ENCODE measurements at regions not wholly inside any gene's neighbourhood (a gene's known extent, or its start where the extent isn't known, plus 50 kb on each side); places are given as distances from the start of the nearest gene placed in this dataset.

GRCh38 chr5:138641547-138642298 lies 66.5 kb upstream of the HSPA9 start:
- no peak overlapping the region for H3K4me3 ChIP-seq (ENCODE audit: low read depth, low read length)
- TF ChIP-seq CTCF (conservative IDR thresholded peaks at IDR 0.05; ENCODE audit: low read depth, low read length) = peak; percentile 86
- DNase-seq (ENCODE audit: low read depth) = no peak

GRCh38 chr5:138640646-138641254 lies 65.5 kb upstream of the HSPA9 start:
- TF ChIP-seq CTCF (conservative IDR thresholded peaks at IDR 0.05; ENCODE audit: low read depth, low read length) = no peak
- no peak for DNase-seq (ENCODE audit: low read depth)
- H3K4me3 ChIP-seq (ENCODE audit: low read depth, low read length) = no peak overlapping the region

- DNase-seq (ENCODE audit: low read depth) = no peak
- no peak overlapping the region for H3K4me3 ChIP-seq (ENCODE audit: low read depth, low read length)
- TF ChIP-seq CTCF (conservative IDR thresholded peaks at IDR 0.05; ENCODE audit: low read depth, low read length) = no peak
Observed at GRCh38 chr5:138640138-138640537, 64.9 kb upstream of the HSPA9 start.

GRCh38 chr5:138639326-138639725 lies 64.1 kb upstream of the HSPA9 start:
- no peak overlapping the region for H3K4me3 ChIP-seq (ENCODE audit: low read depth, low read length)
- no peak for DNase-seq (ENCODE audit: low read depth)
- no peak for TF ChIP-seq CTCF (conservative IDR thresholded peaks at IDR 0.05; ENCODE audit: low read depth, low read length)

- no peak overlapping the region for H3K4me3 ChIP-seq (ENCODE audit: low read depth, low read length)
- no peak for DNase-seq (ENCODE audit: low read depth)
- TF ChIP-seq CTCF (conservative IDR thresholded peaks at IDR 0.05; ENCODE audit: low read depth, low read length) = no peak
Observed at GRCh38 chr5:138637256-138637655, 62.1 kb upstream of the HSPA9 start.

GRCh38 chr5:138636398-138636944 lies 61.3 kb upstream of the HSPA9 start:
- no peak for TF ChIP-seq CTCF (conservative IDR thresholded peaks at IDR 0.05; ENCODE audit: low read depth, low read length)
- DNase-seq (ENCODE audit: low read depth) = no peak
- no peak overlapping the region for H3K4me3 ChIP-seq (ENCODE audit: low read depth, low read length)
